HG02852 (cell line): ENCODE measurements at regions not wholly inside any gene's neighbourhood (a gene's known extent, or its start where the extent isn't known, plus 50 kb on each side); places are given as distances from the start of the nearest gene placed in this dataset.

Source experiments
- ATAC-seq: cut with Tn5 transposase; IDR thresholded peaks from one replicate; pipeline ENCODE4 v1.9.1; 2021; ENCODE audit warnings: mild to moderate bottlenecking, moderate library complexity; ENCODE audit not compliant: unreplicated experiment

DNA sequence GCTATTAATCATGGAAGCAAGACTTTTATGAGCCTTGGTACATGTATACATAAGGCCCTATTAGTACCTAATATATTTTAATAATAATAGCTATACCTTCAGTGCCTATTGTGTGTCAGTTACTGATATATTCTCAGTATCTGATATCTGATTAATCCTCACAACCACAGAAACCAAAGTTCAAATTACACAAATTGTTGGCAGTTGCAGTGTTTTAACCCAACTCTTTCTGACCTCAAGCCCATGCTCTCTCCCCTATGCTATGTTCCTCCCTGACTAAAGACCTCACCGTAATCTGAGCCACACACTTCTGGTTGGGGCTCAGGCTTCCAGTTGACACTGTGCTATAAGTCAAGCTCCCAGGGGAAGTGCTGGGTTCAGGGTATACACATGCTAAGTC lies 214.4 kb downstream of the SPTSSA start:
- no peak for ATAC-seq

DNA sequence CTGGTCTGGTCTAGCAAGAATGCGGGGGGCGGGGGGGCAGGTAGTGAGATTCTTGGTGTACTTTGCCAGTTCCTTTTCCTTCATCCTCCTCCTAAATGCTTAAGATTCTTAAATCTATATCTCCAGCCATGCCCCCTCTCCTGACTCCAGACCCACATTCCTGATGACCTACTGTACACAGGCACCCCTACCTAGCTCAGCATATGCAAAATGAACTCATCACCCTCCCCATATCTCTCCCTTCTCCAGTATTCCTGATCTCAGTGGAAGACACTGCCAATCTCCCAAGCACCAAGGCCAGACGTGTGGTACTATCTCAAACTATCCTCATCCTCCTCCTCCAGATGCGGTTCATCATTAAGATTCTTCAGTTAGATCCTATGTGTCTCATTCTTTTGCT lies 215.8 kb downstream of the SPTSSA start:
- ATAC-seq: no peak

DNA sequence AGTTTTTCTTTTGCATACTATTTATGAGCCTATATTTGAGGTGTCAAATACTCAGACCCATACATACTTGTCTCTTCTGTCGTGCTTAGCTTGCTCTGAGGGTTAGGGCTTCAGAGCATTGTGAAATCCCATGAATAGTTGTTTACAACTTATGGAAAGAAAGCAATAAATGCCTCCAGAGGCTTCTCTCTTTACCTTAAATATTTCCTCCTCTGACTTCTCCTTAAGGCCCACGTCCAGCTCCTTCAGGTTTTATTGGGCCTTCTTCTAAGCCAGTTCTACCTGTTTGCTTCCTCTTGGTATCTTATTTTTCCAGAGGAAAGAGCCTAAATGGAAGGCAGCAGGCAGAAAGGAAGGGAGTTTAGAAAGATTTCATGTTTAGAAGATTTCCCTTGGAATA lies 218.6 kb downstream of the SPTSSA start:
- ATAC-seq: no peak

DNA sequence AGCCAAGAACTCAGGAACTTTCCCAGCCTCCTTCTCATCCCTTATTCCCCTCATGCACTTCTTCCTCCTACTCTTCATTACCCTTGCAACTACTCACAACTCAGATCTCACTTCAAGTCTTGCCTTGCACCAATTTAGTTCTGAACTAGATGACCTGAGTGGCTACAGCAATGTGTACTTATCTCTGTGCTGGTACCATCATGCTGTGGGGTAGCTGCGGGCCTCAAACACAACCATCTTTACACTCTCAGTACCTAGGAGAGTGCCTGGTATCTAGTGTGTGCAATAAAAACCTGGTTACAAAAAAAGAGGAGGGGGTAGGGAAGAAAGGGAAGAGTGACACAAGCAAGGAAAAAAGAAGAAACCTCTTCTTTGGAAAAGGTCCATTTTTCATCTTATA lies 219.0 kb downstream of the SPTSSA start:
- ATAC-seq: no peak

DNA sequence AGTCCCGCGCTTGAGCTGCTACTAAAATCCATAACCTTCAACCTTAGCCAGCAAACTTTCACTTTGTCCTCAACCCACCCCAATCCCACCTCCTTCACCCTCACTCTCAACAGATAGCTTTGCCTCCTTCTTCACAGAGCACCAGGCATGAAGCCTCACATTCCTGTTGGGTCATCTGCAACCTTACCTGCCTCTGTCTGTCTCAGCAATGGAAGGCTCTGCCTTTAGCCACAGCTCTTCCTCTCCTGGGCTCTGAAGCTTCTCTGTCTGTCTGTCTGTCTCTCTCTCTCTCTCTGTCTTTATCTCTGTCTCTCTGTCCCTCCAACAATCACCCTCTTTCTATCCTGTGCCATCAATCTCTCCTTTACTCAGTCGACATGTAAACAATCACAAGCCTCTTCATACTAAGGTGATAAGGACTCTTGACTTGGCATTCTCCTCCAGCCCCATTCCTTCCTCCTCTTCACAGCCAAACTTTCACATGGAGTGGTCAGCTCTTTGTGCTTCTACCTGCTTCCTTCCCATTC lies 220.8 kb downstream of the SPTSSA start:
- no peak for ATAC-seq

DNA sequence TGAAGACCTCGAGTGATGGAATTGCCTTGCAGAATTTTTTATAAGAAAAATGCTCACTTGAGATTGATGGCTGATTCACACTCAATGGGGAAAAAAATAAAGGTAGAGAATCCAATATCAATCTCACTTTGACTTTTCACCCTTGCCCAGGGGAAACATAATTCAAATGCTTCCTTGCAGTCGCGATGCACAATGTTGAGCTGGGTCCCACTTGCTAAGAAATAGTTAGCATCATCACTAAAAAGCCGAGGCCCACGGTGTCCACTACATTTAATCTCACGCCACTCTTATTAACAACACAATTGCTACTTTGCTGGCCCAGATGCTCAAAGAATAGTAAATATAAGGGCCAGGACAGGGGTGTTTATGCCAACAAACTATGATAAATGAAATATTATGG lies 223.4 kb downstream of the SPTSSA start:
- no peak for ATAC-seq

DNA sequence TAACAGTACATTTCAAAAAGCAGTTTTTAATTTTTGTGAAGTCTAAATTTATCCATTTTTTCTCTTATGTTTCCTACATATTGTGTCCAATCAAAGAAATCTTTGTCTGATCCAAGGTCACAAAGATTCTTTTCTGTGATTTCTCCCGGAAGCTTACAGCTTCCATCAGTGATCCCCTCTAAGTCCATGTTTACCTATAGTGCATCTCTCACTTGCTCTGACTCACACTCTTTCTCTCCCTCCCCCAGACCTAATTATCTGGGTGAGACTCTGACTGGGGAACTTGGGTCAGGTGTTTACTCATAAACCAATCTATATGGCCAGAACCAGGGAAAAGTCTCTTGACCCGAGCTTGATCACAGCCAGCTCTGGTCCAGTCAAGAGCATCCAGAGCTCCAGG lies 224.4 kb downstream of the SPTSSA start:
- ATAC-seq: no peak

DNA sequence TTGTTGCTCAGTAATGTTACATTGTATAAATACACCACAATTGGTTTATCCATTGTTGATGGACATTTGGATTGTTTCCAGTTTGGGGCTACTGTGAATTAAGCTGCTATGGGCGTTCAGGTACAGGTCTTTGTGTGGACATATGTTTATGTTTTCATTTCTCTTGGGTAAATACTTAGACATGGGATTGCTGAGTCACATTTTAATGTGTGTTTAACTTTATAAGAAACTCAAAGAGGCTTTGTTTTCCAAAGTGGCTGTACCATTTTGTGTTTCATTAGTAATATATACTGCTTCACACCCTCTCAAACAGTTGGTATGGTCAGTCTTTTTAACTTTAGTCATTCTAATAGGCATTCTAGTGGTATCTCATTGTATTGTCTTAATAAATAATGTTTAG lies 225.0 kb downstream of the SPTSSA start:
- ATAC-seq: no peak

DNA sequence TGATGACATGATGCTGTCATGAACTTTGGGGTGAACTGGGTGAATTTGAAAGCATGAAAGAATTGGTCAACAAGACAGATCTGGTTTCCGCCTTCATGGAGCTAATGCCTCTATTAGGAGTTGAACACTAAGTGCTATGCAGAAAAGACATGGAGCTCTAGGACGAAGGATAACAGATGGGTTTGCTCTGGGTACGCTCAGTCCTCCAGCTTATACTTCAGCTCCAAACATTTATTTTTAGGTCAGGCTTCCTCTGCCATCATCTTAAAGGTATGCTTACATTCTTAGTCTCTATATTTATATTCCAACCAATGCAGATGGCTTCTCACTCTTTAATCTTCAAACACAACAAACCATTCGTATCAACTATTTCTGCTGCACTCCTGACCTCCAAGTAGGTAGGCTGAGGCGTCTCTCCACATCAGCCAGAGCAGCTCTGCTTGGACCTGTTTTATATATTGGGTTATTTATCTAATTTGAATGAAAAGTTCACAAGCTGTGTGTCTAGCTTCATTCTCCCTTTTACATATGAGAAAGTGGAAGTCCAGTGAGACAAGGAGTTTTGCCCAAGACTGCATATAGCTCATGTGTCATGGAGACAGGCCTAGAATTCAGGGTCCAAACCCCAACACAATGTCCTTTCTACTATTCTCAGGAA lies 226.3 kb downstream of the SPTSSA start:
- no peak for ATAC-seq

DNA sequence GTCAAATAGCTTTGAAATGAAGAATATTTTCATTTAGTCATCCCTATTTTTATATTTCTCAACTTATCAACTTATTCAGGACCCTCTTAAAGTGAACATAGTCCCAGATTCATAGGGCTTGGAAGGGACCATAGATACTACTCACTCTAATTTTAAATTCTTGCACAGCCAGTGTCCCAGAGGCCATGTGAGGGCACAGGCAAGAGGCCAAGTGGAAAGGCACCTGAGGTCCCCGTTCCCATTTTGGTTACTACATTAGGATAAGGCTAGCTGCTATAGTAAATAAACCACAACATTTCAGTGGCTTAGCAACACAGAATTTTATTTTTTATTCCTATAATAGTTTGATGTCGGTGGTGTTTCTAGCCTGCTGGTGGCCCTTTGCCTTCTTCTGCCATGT lies 227.8 kb downstream of the SPTSSA start:
- ATAC-seq: no peak

DNA sequence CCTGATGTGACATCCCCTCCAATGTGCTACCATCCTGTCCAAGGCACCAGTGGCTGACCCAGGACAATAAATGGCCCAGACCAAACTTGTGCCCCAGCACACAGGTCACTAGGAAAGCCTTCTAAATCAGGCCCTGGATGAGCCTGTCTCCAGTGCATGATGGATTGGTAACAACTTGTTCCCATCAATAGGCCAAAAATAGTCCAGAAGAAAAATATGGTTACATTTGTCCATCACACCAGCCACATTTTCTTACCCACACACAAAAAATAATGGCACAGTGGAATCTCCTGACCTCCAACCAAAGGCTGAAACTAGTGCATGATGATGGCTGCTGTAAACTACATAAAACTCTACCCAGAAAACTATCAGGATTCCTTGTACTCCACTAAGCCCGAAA lies 228.4 kb downstream of the SPTSSA start:
- no peak for ATAC-seq

DNA sequence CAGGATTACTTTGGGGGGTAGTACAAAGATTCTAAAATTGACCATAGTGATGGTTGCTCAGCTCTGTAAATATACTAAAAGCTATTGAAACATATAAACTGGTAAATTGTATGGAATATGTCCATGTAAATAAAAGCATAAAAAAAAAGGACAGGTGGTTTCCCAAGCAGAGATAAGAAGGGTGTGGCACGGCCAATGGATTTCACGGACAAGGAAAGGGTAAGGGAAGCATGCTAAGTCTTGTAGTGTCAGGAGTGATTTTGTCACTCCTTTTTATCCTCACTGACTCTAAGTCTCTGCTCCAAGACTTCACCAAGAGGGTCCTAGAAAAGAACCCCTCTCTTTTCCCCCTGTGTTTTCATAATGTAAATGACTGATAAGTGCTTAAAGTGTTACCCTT lies 229.2 kb downstream of the SPTSSA start:
- ATAC-seq: no peak

DNA sequence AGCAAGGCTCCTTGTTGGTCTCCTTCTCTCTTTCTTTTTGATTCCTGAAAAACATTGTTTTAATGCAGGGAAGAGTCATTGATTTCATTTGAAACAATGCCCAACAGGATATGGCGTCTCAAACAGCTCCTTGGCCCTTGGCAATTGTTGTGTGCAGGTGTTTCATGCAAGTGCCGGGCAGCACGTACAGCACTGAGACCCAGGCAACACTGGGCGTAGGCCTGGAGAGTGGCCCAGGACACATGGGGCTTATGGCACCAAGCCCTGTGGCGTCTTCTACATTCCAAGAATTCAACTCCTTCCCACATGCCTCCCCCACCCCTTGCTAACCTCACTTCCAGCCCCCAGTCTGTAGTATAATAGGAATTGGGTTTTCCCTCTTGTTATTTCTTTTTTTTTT lies 230.4 kb downstream of the SPTSSA start:
- no peak for ATAC-seq

DNA sequence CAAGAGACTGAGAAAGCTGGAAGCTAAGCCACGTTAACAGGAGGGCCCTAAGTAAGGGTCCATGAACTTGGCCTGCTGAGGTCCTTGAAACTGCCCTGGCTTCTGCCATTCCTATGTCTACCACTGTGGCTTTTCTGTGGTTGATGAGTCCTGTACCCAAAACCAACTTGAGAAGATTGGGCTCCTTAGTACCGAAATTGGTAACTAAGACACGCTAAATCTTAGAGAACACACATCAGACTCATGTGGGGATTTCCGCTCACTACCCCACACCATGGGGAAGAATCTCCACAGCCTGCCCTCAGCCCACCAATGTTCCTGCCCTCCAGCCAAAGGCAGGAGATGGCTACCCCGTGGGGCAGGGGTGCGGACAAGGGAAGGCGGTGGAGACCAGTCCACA lies 232.9 kb downstream of the SPTSSA start:
- no peak for ATAC-seq

DNA sequence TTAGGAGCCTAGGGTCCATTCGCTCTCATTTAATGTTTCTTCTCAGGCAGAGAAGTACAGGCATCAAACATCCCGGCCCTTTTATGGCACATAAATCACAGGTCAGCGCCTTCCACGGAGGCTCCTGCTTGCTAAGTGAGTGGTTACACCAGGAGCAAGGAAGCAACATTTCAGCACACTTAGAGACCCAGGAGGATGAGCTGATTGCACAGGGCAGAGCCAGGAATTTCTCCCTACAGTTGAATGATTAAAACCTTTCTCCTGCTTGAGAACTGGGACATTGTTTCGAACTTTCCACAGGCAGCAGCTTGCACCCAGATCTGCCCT lies 233.4 kb downstream of the SPTSSA start:
- ATAC-seq: no peak

DNA sequence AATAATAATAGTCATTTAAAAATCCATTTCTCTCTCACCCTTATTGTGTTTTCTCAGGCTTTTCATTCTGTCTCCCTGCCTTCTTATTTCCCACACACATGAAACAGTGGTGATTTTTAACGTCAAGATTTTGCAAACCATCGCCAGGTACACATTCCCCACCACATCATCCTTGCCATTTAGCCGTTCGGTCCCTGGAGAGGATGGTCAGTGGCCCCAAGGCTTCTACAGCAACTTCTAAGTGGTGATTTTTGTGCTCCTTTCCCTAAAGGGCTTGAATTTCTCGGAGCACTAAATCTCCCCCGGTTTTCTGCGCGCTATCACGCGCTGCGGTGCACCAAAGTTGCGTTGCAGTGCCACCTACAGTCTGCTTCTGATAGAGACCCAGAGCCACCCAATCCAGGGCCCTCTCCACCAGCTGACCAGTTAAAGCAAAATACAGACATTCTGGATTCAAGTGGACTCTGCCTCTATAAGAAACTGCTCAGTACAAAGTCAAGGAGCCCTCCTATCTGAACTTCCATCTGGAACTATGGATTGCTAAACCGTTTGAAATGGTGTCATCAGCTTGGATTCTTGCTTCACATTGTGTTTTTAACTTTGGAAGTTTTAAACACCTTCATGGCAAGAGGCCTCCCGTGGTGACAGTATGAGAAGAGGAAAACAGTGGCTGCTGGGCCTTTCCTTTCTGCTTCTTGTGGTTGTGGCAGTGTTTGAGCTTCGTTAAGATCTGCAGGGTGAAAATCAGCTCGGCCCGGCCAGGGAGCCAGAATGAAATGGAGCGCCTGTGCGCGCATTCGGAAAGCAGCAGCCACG lies 234.0 kb downstream of the SPTSSA start:
- ATAC-seq: peak; percentile 95

DNA sequence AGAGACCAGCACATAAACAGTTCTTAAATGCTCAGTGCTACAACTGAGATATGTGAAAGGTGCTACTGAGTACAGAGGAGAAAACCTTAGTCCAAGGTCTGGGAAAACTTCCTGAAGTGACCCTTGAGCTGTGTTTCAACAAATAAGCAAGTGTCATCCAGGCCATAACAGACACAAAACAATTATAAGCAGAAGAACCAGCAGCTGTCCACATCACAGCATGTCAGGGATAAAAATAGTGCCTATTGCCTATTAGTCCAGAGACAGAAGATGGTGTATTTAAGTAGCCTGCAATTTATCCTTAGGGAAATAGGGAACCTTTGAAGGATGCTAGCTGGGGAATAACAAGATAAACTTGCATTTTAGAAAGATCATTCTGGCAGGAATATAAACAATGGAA lies 237.8 kb downstream of the SPTSSA start:
- no peak for ATAC-seq

DNA sequence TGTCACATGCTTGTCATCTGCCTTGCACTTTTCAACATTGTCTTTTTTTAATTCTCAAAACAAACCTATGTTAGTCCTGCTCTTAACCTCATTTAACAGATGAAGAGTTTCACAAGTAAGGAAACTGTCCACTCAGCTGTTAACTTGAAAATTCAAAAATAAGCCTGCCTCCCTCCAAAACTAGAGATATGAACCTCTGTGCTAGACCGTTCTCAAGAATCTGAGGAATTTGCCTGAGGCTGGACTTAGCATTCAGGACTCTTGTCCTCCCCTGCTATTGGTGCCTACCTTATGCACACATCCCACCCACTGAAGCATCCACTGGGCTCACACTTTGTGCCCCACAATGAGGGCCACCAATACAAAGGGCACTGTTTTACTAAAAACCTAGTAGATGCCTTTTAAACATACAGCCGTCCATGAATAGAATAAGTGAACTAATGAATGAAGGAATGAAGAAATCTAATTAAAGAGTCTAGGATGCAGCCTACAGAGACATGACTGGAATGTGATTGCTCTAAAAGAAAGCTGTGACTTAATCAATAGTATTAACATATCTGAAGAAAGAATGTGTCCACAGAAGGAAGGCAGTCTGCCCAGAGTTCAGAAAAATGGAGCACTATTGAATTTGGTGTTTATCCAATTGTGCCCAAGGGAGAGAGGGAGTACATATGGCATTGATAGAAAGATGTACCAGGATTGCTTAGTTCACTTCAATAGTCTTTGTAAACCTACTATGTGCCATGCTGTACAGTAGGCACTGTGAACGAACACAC lies 238.5 kb downstream of the SPTSSA start:
- ATAC-seq: no peak

DNA sequence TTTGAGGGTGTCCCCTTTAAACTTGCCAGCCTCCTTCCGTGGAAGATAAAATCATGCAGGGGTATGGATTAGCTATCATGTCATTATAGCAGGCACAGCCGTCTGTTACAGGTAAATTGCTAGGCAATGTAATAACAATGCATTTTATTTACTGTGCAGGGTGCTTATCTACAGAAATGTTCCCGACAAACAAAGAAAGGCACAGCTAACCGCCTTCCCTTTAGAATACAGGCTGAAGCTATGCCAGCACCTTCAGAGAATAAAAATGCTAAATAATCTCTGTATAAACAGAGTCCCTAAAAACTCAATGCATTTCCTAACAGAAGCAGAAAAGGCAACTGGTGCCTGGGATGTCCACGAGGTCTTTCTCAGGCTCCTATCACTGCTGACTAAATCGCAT lies 239.2 kb downstream of the SPTSSA start:
- no peak for ATAC-seq

DNA sequence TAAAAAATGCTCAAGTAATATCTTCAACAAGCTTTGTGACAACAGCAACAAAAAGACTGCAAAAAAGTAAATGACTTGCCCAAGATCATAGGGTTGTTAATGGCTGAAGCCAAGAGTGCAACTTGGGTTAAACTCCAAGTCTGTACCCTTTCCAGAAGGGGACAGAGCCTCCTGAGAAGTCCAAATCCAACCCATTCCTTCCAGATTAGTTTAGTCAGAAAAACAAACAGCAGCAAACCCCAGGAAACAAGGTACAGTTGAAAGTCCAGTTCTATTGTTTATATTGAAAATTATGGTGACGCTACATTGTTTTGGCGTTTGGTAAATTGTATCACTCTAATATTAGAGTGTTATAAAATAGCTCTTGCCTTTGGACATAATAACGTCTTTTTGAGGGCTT lies 239.9 kb downstream of the SPTSSA start:
- no peak for ATAC-seq

DNA sequence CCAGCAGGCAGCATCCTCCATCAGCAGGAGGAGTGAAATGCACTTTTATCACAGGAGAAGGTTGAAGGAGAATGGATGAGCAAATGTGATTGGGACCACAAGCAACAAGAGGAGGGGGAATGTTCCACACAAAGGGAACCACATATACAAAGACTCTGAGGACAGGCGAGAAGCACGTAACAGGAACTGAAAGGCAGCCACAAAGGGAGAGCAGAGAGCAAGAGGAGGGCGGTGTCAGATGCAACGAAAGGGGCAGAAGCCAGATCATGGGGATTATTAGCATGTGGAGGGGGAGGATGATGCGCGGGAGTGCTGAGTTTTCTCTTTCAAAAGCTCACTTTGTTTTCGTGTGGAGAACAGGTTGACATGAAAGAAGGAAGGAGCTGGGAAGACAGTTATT lies 241.1 kb downstream of the SPTSSA start:
- peak; percentile 95 for ATAC-seq

DNA sequence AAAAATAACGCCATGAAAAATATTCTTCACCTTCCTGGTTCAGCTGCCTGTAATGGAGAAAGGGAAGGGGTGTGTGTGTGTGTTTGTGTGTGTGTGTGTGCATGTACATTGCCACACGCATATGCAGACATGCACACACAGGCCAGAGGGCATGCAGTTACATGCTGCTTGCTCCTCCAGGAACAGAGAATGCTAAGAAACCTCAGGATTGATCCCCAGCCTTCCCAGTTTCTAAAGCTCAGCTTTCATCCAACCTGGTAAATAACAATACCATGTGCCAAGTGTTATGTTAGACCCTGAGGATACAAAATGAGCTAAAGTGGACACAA lies 241.7 kb downstream of the SPTSSA start:
- no peak for ATAC-seq
